Neural progenitor cell (in vitro differentiated cells): ENCODE measurements at regions not wholly inside any gene's neighbourhood (a gene's known extent, or its start where the extent isn't known, plus 50 kb on each side); places are given as distances from the start of the nearest gene placed in this dataset.

Experiments used
- DNase-seq: peaks from one replicate; pipeline ENCODE4 v3.0.0-alpha.2; 2016; ENCODE audit warnings: low spot score
- H2AFZ ChIP-seq: fragments of 200-600 bp; sonication (generic); replicated peaks from 2 replicates; pipeline ENCODE4 v1.6.1; 2016; ENCODE audit warnings: antibody characterized with exemption
- H3F3A ChIP-seq: fragments of 200-600 bp; sonication (generic); 2 replicates; pipeline ENCODE4 v1.6.1; 2016; ENCODE audit warnings: antibody characterized with exemption, low read depth
- H3K27ac ChIP-seq: fragments of 200-600 bp; sonication (generic); 2 replicates; pipeline ENCODE4 v1.5.1; 2016; ENCODE audit warnings: mild to moderate bottlenecking
- H3K27me3 ChIP-seq: fragments of 200-600 bp; sonication (generic); 2 replicates; pipeline ENCODE4 v1.6.1; 2016; ENCODE audit warnings: mild to moderate bottlenecking, moderate library complexity
- H3K36me3 ChIP-seq: fragments of 200-600 bp; sonication (generic); 2 replicates; pipeline ENCODE4 v1.5.1; 2016
- H3K4me1 ChIP-seq: fragments of 200-600 bp; sonication (generic); 2 replicates; pipeline ENCODE4 v1.6.1; 2016; ENCODE audit warnings: mixed run types
- H3K4me2 ChIP-seq: fragments of 200-600 bp; sonication (generic); 2 replicates; pipeline ENCODE4 v1.6.1; 2016
- H3K4me3 ChIP-seq: fragments of 200-600 bp; sonication (generic); 2 replicates; pipeline ENCODE4 v1.5.1; 2016
- H3K79me2 ChIP-seq: fragments of 200-600 bp; sonication (generic); 2 replicates; pipeline ENCODE4 v1.6.1; 2016; ENCODE audit warnings: low read depth
- H3K9ac ChIP-seq: fragments of 200-600 bp; sonication (generic); 2 replicates; pipeline ENCODE4 v1.6.1; 2016
- H3K9me3 ChIP-seq: fragments of 200-600 bp; sonication (generic); 2 replicates; pipeline ENCODE4 v1.5.1; 2016; ENCODE audit warnings: low read depth
- H4K20me1 ChIP-seq: fragments of 200-600 bp; sonication (generic); 2 replicates; pipeline ENCODE4 v1.6.1; 2016; ENCODE audit warnings: low read depth
- H3K27ac Mint-ChIP-seq: 3 replicates; pipeline ENCODE4 v1.8.0; 2021; ENCODE audit warnings: mixed read lengths
- H3K27me3 Mint-ChIP-seq: 2 replicates; pipeline ENCODE4 v1.8.0; 2022; ENCODE audit warnings: low read depth, mild to moderate bottlenecking, inconsistent platforms, moderate library complexity, mixed read lengths; ENCODE audit not compliant: insufficient read depth
- H3K36me3 Mint-ChIP-seq: 3 replicates; pipeline ENCODE4 v1.8.0; 2021; ENCODE audit warnings: mixed read lengths
- H3K4me1 Mint-ChIP-seq: 3 replicates; pipeline ENCODE4 v1.8.0; 2021; ENCODE audit warnings: mixed read lengths
- H3K4me3 Mint-ChIP-seq: 3 replicates; pipeline ENCODE4 v1.8.0; 2021; ENCODE audit warnings: mild to moderate bottlenecking, moderate library complexity, mixed read lengths
- H3K9me3 Mint-ChIP-seq: 3 replicates; pipeline ENCODE4 v1.8.0; 2020; ENCODE audit warnings: mixed read lengths
- CTCF ChIP-seq: fragments of 200-600 bp; sonication (generic); IDR thresholded peaks from 2 replicates; pipeline ENCODE4 v1.5.1; 2017; ENCODE audit warnings: antibody characterized with exemption, mild to moderate bottlenecking
- EZH2 ChIP-seq: fragments of 200-600 bp; sonication (generic); IDR thresholded peaks from 2 replicates; pipeline ENCODE4 v1.6.1; 2017; ENCODE audit warnings: antibody characterized with exemption, mild to moderate bottlenecking, moderate library complexity
- EZH2phosphoT487 ChIP-seq: fragments of 200-600 bp; sonication (generic); IDR thresholded peaks from 2 replicates; pipeline ENCODE4 v1.6.1; 2017; ENCODE audit warnings: antibody characterized with exemption

GRCh38 chr2:228630786-228631185 is 449.3 kb upstream of the SPHKAP start:
- no peak overlapping the region for H3K27ac Mint-ChIP-seq
- no peak overlapping the region for H3K4me3 Mint-ChIP-seq
- H3K4me1 Mint-ChIP-seq, result no peaks in the 10 kb centered on the region
- no peaks in the 10 kb centered on the region for H3K4me1 ChIP-seq
- H4K20me1 ChIP-seq, result no peaks in the 10 kb centered on the region
- no peaks in the 10 kb centered on the region for H3K79me2 ChIP-seq
- H3K9me3 ChIP-seq, result no peaks in the 10 kb centered on the region
- no peaks in the 10 kb centered on the region for H3K27me3 ChIP-seq
- DNase-seq, result no peak
- no peak overlapping the region for H2AFZ ChIP-seq
- H3K27ac ChIP-seq, result no peak overlapping the region
- TF ChIP-seq CTCF (no peak), EZH2phosphoT487 (no peak), EZH2 (no peak)
- no peaks in the 10 kb centered on the region for H3K36me3 Mint-ChIP-seq
- no peak overlapping the region for H3K9ac ChIP-seq
- no peaks in the 10 kb centered on the region for H3K9me3 Mint-ChIP-seq
- no peak overlapping the region for H3K4me2 ChIP-seq
- H3F3A ChIP-seq, result no peaks in the 10 kb centered on the region
- no peaks in the 10 kb centered on the region for H3K36me3 ChIP-seq
- no peak overlapping the region for H3K4me3 ChIP-seq
- H3K27me3 Mint-ChIP-seq, result peaks cover 3% of the 10 kb centered on the region

- Histone ChIP-seq H4K20me1 (no peaks in the 10 kb centered on the region), H3K4me3 (no peak overlapping the region), H3K79me2 (no peaks in the 10 kb centered on the region), H3K27me3 (no peaks in the 10 kb centered on the region), H3K36me3 (no peaks in the 10 kb centered on the region), H3K27ac (no peak overlapping the region), H3K4me1 (no peaks in the 10 kb centered on the region), H2AFZ (no peak overlapping the region), H3F3A (no peaks in the 10 kb centered on the region), H3K9ac (no peak overlapping the region), H3K4me2 (no peak overlapping the region), H3K9me3 (no peaks in the 10 kb centered on the region)
- DNase-seq, result no peak
- Mint-ChIP-seq H3K27me3 (peaks cover 3% of the 10 kb centered on the region), H3K27ac (no peak overlapping the region), H3K36me3 (no peaks in the 10 kb centered on the region), H3K4me3 (no peak overlapping the region), H3K9me3 (no peaks in the 10 kb centered on the region), H3K4me1 (no peaks in the 10 kb centered on the region)
- TF ChIP-seq CTCF, result no peak
- TF ChIP-seq EZH2phosphoT487, result no peak
- TF ChIP-seq EZH2, result no peak
Measured at GRCh38 chr2:228629251-228629650, 447.8 kb upstream of the SPHKAP start.

- H3K36me3 Mint-ChIP-seq, result no peaks in the 10 kb centered on the region
Measured at GRCh38 chr2:228628682-228629081, 447.2 kb upstream of the SPHKAP start.

More at GRCh38 chr2:228628682-228629081, 447.2 kb upstream of the SPHKAP start:
- Histone ChIP-seq H3K79me2 (no peaks in the 10 kb centered on the region), H3K27ac (no peak overlapping the region), H4K20me1 (no peaks in the 10 kb centered on the region), H3K4me1 (no peaks in the 10 kb centered on the region), H3K36me3 (no peaks in the 10 kb centered on the region), H3K9me3 (no peaks in the 10 kb centered on the region), H2AFZ (no peak overlapping the region), H3K4me3 (no peak overlapping the region), H3K27me3 (no peaks in the 10 kb centered on the region), H3K9ac (no peak overlapping the region), H3K4me2 (no peak overlapping the region), H3F3A (no peaks in the 10 kb centered on the region)
- H3K9me3 Mint-ChIP-seq, result no peaks in the 10 kb centered on the region
- H3K27ac Mint-ChIP-seq, result no peak overlapping the region
- H3K4me3 Mint-ChIP-seq, result no peak overlapping the region
- peaks cover 3% of the 10 kb centered on the region for H3K27me3 Mint-ChIP-seq
- TF ChIP-seq EZH2phosphoT487 (no peak), CTCF (no peak), EZH2 (no peak)
- no peaks in the 10 kb centered on the region for H3K4me1 Mint-ChIP-seq
- no peak for DNase-seq
